Trophoblast cell (in vitro differentiated cells and primary cell): ENCODE measurements at regions not wholly inside any gene's neighbourhood (a gene's known extent, or its start where the extent isn't known, plus 50 kb on each side); places are given as distances from the start of the nearest gene placed in this dataset.

Source experiments
- DNase-seq, 2 donors: peaks; one replicate each; pipeline ENCODE4 v3.0.0-alpha.2; 2016
- H2AFZ ChIP-seq: 2 replicates; pipeline ENCODE4 v1.6.1; 2013; ENCODE audit warnings: low read length, moderate library complexity, mild to moderate bottlenecking; ENCODE audit not compliant: insufficient read depth, poor library complexity
- H2AK5ac ChIP-seq: 2 replicates; pipeline ENCODE4 v1.6.1; 2013; ENCODE audit warnings: mild to moderate bottlenecking, low read length
- H2BK120ac ChIP-seq: 2 replicates; pipeline ENCODE4 v1.6.1; 2013; ENCODE audit warnings: low read length, mild to moderate bottlenecking, moderate library complexity; ENCODE audit not compliant: insufficient read depth, poor library complexity
- H2BK12ac ChIP-seq: 2 replicates; pipeline ENCODE4 v1.6.1; 2013; ENCODE audit warnings: mild to moderate bottlenecking, low read length, moderate library complexity
- H2BK5ac ChIP-seq: 2 replicates; pipeline ENCODE4 v1.6.1; 2013; ENCODE audit warnings: low read length, low read depth, moderate library complexity, mild to moderate bottlenecking; ENCODE audit not compliant: poor library complexity
- H3K14ac ChIP-seq: 2 replicates; pipeline ENCODE4 v1.6.1; 2013; ENCODE audit warnings: mild to moderate bottlenecking, low read length
- H3K18ac ChIP-seq: 2 replicates; pipeline ENCODE4 v1.6.1; 2013; ENCODE audit warnings: mild to moderate bottlenecking, low read length
- H3K23ac ChIP-seq: 2 replicates; pipeline ENCODE4 v1.6.1; 2013; ENCODE audit warnings: low read length
- H3K27ac ChIP-seq: 2 replicates; pipeline ENCODE4 v1.5.1; 2013; ENCODE audit warnings: low read depth, mild to moderate bottlenecking, inconsistent platforms, low read length, moderate library complexity
- H3K27me3 ChIP-seq: 2 replicates; pipeline ENCODE4 v1.6.1; 2013; ENCODE audit warnings: inconsistent platforms, mild to moderate bottlenecking, low read length, moderate library complexity; ENCODE audit not compliant: insufficient read depth
- H3K36me3 ChIP-seq, 2 experiments: 1 replicate in 1 of 2; 2 replicates in 1 of 2; pipeline ENCODE4 v1.6.1; 2013; ENCODE audit warnings: low read length in 2 of 2, mild to moderate bottlenecking in 2 of 2, moderate library complexity in 1 of 2; ENCODE audit not compliant: insufficient read depth in 2 of 2, control insufficient read depth in 1 of 2
- H3K4ac ChIP-seq: 2 replicates; pipeline ENCODE4 v1.6.1; 2013; ENCODE audit warnings: low read depth, mild to moderate bottlenecking, low read length, moderate library complexity
- H3K4me1 ChIP-seq, 2 experiments: 1 replicate in 1 of 2; 2 replicates in 1 of 2; pipeline ENCODE4 v1.6.1; 2013; ENCODE audit warnings: low read length in 2 of 2, mild to moderate bottlenecking in 2 of 2, moderate library complexity in 1 of 2; ENCODE audit not compliant: insufficient read depth in 2 of 2, control insufficient read depth in 1 of 2
- H3K4me2 ChIP-seq: 2 replicates; pipeline ENCODE4 v1.6.1; 2013; ENCODE audit warnings: inconsistent platforms, mild to moderate bottlenecking, low read length, moderate library complexity
- H3K4me3 ChIP-seq: 2 replicates; pipeline ENCODE4 v1.5.1; 2013; ENCODE audit warnings: mild to moderate bottlenecking, low read depth, low read length, inconsistent platforms
- H3K79me1 ChIP-seq: one replicate; pipeline ENCODE4 v1.6.1; 2013; ENCODE audit warnings: low read length
- H3K79me2 ChIP-seq: 2 replicates; pipeline ENCODE4 v1.6.1; 2013; ENCODE audit warnings: low read length, mild to moderate bottlenecking; ENCODE audit not compliant: control insufficient read depth, insufficient read depth, poor library complexity
- H3K9ac ChIP-seq: 2 replicates; pipeline ENCODE4 v1.6.1; 2013; ENCODE audit warnings: mild to moderate bottlenecking, low read length
- H3K9me3 ChIP-seq: 2 replicates; pipeline ENCODE4 v1.6.1; 2013; ENCODE audit warnings: low read depth, mild to moderate bottlenecking, control low read depth, inconsistent platforms, low read length; ENCODE audit not compliant: insufficient read depth
- H4K12ac ChIP-seq: 2 replicates; pipeline ENCODE4 v1.6.1; 2013; ENCODE audit warnings: low read depth, mild to moderate bottlenecking, low read length, moderate library complexity
- H4K8ac ChIP-seq: 2 replicates; pipeline ENCODE4 v1.6.1; 2013; ENCODE audit warnings: low read depth, mild to moderate bottlenecking, low read length, moderate library complexity
- H4K91ac ChIP-seq: one replicate; pipeline ENCODE4 v1.6.1; 2013; ENCODE audit warnings: low read depth, mild to moderate bottlenecking, low read length, moderate library complexity
- WGBS: extraction: QIAGEN DNeasy Blood & Tissue Kit; methylation state at CpG from one replicate; pipeline ENCODE4 v1.1.7; 2013; ENCODE audit warnings: missing lambda C conversion rate; ENCODE audit not compliant: insufficient read length, insufficient coverage; ENCODE audit errors: extremely low coverage; 5-methylcytosine and 5-hydroxymethylcytosine counted together

GRCh38 chr9:4923580-4924544 is 61.2 kb upstream of the JAK2 start:
- H3K4ac ChIP-seq, result no peak overlapping the region
- H3K14ac ChIP-seq, result no peak overlapping the region
- no peak overlapping the region for H2AFZ ChIP-seq
- H3K27ac ChIP-seq, result no peak overlapping the region
- H4K12ac ChIP-seq, result no peak overlapping the region
- no peak overlapping the region for H4K91ac ChIP-seq
- H3K79me2 ChIP-seq, result no peaks in the 10 kb centered on the region
- no peak overlapping the region for H3K23ac ChIP-seq
- WGBS, result no CpG with 5 or more reads among the region's 5 CpGs
- H2BK5ac ChIP-seq, result no peak overlapping the region
- H2BK12ac ChIP-seq, result no peak overlapping the region
- peak in 1 of 2 donors; percentile 61 for DNase-seq
- H4K8ac ChIP-seq, result no peak overlapping the region
- no peak overlapping the region for H3K4me2 ChIP-seq
- H3K36me3 ChIP-seq, result peaks cover 0 to 2% of the 10 kb centered on the region in 2 experiments
- no peak overlapping the region for H3K4me3 ChIP-seq
- H3K27me3 ChIP-seq, result no peaks in the 10 kb centered on the region
- H3K9me3 ChIP-seq, result peaks cover 6% of the 10 kb centered on the region
- H3K4me1 ChIP-seq, result no peaks in the 10 kb centered on the region
- H2BK120ac ChIP-seq, result no peak overlapping the region
- no peak overlapping the region for H3K18ac ChIP-seq
- H3K79me1 ChIP-seq, result no peaks in the 10 kb centered on the region
- H3K9ac ChIP-seq, result no peak overlapping the region
- H2AK5ac ChIP-seq, result no peak overlapping the region

GRCh38 chr9:4926239-4926638 is 58.8 kb upstream of the JAK2 start:
- Histone ChIP-seq H4K8ac (no peak overlapping the region), H3K36me3 (no peaks in the 10 kb centered on the region), H3K4me3 (no peak overlapping the region), H3K18ac (no peak overlapping the region), H4K91ac (no peak overlapping the region), H3K4me1 (no peaks in the 10 kb centered on the region), H2BK5ac (no peak overlapping the region), H3K14ac (no peak overlapping the region), H3K9me3 (peaks cover 2% of the 10 kb centered on the region), H2BK12ac (no peak overlapping the region), H3K4ac (no peak overlapping the region), H3K27me3 (no peaks in the 10 kb centered on the region), H2BK120ac (no peak overlapping the region), H3K9ac (no peak overlapping the region), H3K27ac (no peak overlapping the region), H3K79me2 (no peaks in the 10 kb centered on the region), H2AK5ac (no peak overlapping the region), H3K23ac (no peak overlapping the region), H2AFZ (no peak overlapping the region), H3K79me1 (no peaks in the 10 kb centered on the region), H4K12ac (no peak overlapping the region), H3K4me2 (no peak overlapping the region)
- DNase-seq, result no peak
- no CpG with 5 or more reads among the region's 2 CpGs for WGBS

- Histone ChIP-seq H4K8ac (no peak overlapping the region), H3K27me3 (no peaks in the 10 kb centered on the region), H3K79me1 (no peaks in the 10 kb centered on the region), H3K9me3 (no peaks in the 10 kb centered on the region), H2BK5ac (no peak overlapping the region), H3K14ac (no peak overlapping the region), H3K4ac (no peak overlapping the region), H3K36me3 (no peaks in the 10 kb centered on the region), H2AK5ac (no peak overlapping the region), H3K27ac (no peak overlapping the region), H3K9ac (no peak overlapping the region), H2AFZ (no peak overlapping the region), H3K79me2 (no peaks in the 10 kb centered on the region), H3K4me2 (no peak overlapping the region), H3K18ac (no peak overlapping the region), H4K91ac (no peak overlapping the region), H3K23ac (no peak overlapping the region), H2BK12ac (no peak overlapping the region), H3K4me1 (no peaks in the 10 kb centered on the region), H2BK120ac (no peak overlapping the region), H4K12ac (no peak overlapping the region), H3K4me3 (no peak overlapping the region)
- no CpG with 5 or more reads among the region's 4 CpGs for WGBS
- no peak for DNase-seq
Observed at GRCh38 chr9:4927043-4927471, 58.0 kb upstream of the JAK2 start.

GRCh38 chr9:4927701-4928100 is 57.4 kb upstream of the JAK2 start:
- H3K9me3 ChIP-seq, result no peaks in the 10 kb centered on the region
- H4K91ac ChIP-seq, result no peak overlapping the region
- no peaks in the 10 kb centered on the region for H3K79me2 ChIP-seq
- no peaks in the 10 kb centered on the region for H3K27me3 ChIP-seq
- H3K4me3 ChIP-seq, result no peak overlapping the region
- no peak overlapping the region for H3K4me2 ChIP-seq
- no peak overlapping the region for H3K18ac ChIP-seq
- H3K4me1 ChIP-seq, result no peaks in the 10 kb centered on the region
- H2AK5ac ChIP-seq, result no peak overlapping the region
- H4K8ac ChIP-seq, result no peak overlapping the region
- no peak overlapping the region for H3K9ac ChIP-seq
- no peak overlapping the region for H3K23ac ChIP-seq
- H2BK12ac ChIP-seq, result no peak overlapping the region
- no peak overlapping the region for H3K4ac ChIP-seq
- no peak for DNase-seq
- no peaks in the 10 kb centered on the region for H3K36me3 ChIP-seq
- no peak overlapping the region for H2AFZ ChIP-seq
- H4K12ac ChIP-seq, result no peak overlapping the region
- no peak overlapping the region for H3K27ac ChIP-seq
- no peaks in the 10 kb centered on the region for H3K79me1 ChIP-seq
- H2BK120ac ChIP-seq, result no peak overlapping the region
- no peak overlapping the region for H3K14ac ChIP-seq
- no CpG with 5 or more reads among the region's 5 CpGs for WGBS
- no peak overlapping the region for H2BK5ac ChIP-seq
